Left ventricle myocardium superior (tissue), 1 donor: ENCODE measurements at regions not wholly inside any gene's neighbourhood (a gene's known extent, or its start where the extent isn't known, plus 50 kb on each side); places are given as distances from the start of the nearest gene placed in this dataset.

Experiments
- ATAC-seq: fragments of 200-7000 bp; cut with Tn5 transposase; one replicate; pipeline ENCODE4 v1.9.1; 2020; ENCODE audit warnings: mild to moderate bottlenecking, moderate library complexity
- DNase-seq: peaks from one replicate; pipeline ENCODE4 v3.0.0-alpha.2; 2020
- intact Hi-C: fragments of 100-400 bp; cut with micrococcal nuclease; formaldehyde crosslinking; loops from one replicate; pipeline ENCODE4 v1.11.0; 2022
- donor health status: DM: no; HTN: yes; CAD: no; lungs with severe emphysema.

DNA sequence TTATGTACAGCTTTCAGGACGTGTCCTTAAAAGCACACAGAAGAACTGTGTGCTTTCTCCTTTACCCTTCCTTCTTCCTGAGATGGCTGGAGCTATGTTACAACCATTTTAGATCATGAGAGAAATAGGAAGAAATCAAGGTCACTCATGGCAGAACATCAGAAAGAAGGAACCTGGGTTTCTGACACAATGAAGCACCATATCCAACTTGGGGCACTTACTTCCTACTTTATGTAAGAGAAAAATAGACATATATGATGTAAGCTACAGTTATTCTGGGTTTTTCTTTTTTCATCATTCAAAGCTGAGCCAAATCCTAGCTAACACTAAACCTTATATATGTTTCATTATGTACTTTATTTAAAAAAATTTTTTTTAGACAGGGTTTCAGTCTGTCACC lies 79.5 kb downstream of the FAM161A start:
- intact Hi-C loops: no loop called here
- ATAC-seq: no peak

DNA sequence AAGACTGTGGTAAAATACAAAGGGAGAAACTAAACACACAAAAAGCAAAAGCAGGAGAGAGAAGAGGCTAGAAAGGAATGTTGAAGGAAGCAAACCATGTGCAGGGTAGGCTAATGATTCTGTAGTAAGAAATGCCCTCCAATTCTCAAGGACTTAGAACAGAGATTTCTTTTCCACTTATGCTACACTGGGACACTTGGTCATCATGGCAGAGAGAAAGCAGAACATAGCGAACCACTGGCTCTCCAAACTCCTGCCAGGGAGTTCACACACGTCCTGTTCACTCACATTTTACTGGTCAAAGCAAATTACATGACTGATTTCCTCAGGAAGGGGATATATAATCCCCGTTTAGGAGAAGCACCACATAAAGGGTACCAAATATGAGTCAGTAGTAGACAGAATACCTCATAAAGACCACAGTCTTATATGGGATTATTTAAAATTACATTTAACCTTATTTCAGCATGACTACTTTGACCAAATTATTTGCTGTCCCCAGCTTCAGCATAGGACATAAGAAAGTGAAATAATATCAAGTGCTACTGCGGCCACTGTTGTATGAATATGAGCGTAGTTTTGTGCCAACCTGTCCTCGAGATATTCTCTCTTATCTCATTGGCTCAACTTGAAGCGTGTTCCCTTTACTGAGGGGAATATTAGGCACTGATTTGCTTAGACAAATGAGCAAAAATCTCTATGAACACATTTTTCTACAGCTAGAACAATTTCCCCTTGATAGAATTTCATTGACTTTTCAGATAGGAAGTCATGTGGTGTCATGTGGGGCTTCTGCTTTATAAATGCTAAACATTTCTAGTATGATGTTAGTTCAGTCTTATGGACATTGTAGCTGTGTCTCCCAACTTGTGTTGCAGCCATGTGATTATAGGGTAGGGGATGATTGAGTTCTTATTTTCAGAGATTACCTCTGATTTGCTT lies 81.7 kb downstream of the FAM161A start:
- DNase-seq (no peak), ATAC-seq (peak; percentile 82)
- intact Hi-C loops: no loop called here

More for the DNA sequence above, 79.5 kb downstream of the FAM161A start:
- no peak for DNase-seq

DNA sequence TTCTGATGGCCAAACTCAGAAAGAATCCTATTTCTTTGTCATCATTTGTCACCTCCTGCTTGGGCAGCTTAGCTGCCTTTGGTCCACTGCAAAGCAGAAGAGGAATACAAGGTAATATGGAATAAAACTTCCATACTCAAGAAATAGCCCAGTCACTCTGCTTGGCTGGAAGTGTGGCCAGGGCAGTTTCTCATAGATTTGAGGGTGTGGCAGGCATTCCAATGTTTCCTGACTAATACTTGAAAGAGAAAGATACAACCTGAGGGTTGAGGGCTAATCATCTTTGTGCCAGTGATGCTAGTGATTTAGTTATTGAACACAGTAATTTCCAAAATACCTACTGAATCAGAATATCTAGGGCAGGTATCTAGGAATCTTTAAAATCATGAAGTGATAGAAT lies 83.1 kb downstream of the FAM161A start:
- ATAC-seq (no peak), DNase-seq (no peak)
- intact Hi-C loops: no loop called here

DNA sequence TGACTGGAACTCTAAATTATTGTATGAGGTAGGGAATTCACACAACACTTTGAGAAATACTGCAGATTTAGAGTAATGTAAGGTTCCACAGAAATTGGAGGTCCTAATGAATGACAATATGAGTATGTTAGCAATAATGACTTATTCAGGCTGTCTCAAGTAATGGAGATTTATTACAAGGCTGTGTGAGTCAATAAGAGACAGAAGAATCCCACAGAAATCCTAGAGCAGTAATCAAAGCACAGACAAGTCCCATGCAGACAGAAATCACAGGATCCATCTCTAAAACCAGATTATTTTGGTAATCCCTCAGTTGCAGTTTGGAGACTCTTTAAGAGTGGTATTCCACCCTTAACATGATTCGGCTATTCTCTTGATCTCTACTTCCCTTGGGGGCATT lies 83.6 kb downstream of the FAM161A start:
- no peak for ATAC-seq
- intact Hi-C loops: no loop called here
- DNase-seq: no peak

- intact Hi-C loops: no loop called here
- ATAC-seq (no peak), DNase-seq (no peak)
Measured at GRCh38 chr2:61769093-61769675, 84.7 kb downstream of the FAM161A start.

- ATAC-seq: peak; percentile 99
- peak; percentile 99 for DNase-seq
- intact Hi-C loops: loop anchor here (5.0 kb wide), 1 partner anchor 227 kb away; the partner anchor contains the start of gene XPO1
Measured at GRCh38 chr2:61764035-61764800, 89.6 kb downstream of the FAM161A start.

DNA sequence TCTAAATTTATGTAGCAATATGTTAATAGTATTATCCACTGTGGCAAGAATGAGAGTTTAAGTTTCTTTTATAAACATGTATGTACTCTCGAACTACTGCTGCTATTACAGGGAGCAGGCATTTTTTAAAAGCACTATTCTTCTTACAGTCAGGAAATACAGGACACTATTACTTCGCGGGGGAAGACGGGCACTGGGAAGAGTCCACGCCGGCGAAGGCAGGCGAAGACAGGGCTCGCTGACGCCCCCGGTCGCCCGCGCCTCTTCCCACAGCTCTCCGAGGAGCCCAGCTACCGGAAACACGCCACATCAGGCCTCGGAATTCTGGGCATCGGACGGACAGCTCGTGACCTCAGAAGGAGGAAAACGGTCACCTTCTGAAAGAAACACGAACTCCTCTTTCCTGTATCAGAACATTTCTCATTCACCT lies 90.2 kb downstream of the FAM161A start:
- intact Hi-C loops: loop anchor here (5.0 kb wide), 1 partner anchor 226 kb away; the partner anchor contains the start of gene XPO1
- peak; percentile 88 for ATAC-seq
- DNase-seq: peak; percentile 86

DNA sequence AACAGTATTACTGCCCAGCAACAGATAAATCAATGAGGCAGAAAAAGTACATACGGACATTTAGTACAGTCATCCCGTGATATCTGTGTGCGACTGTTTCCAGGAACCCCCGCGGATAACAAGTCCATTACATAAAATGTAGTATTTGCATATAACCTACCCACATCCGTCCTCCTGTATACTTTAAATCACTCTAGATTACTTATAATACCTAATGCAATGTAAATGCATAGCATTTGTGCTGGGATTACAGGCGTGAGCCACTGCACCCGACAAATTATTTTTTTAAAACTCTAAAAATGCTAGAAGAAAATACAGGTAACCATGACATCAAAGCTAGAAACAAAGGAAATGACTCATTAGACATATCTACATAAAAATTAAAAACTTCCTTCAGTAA lies 91.6 kb downstream of the FAM161A start:
- ATAC-seq (no peak), DNase-seq (no peak)
- intact Hi-C loops: loop anchor here (5.0 kb wide), 1 partner anchor 225 kb away; the partner anchor contains the start of gene XPO1

DNA sequence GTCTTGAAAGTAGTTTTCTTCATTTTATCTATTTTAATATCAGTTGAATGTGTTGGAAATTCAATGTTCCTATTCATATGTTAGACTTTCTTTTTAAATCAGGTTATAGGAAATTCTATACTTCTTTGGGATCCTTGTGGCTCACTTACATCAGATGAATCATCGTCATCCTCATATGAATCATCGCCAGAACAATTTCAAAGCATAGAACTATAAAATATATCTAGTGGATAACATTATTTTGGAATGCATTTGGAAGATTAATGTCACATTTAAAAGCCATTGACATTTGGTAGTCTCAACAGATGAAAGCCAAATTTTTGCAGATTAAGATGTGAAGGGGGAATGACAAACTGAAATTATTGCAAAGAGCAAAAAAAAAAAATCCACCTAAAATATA lies 94.1 kb downstream of the FAM161A start:
- no peak for ATAC-seq
- no peak for DNase-seq
- intact Hi-C loops: loop anchor here (5.0 kb wide), 1 partner anchor 222 kb away; the partner anchor contains the start of gene XPO1

DNA sequence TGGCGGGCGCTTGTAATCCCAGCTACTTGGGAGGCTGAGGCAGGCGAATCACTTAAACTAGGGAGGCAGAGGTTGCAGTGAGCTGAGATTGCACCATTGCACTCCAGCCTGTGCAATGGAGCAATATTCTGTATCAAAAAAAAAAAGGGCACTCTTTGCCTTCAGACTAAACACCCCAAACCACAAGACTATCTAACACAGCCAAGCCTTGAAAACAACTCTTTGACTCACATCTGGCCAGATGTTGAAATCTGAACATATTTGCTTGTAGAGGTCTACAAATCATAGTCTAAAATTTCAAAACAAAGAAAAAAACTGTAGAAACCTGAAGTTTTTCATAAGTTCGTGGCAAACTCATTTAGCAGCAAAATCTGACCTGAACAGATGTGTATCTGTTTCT lies 94.9 kb downstream of the FAM161A start:
- ATAC-seq: no peak
- intact Hi-C loops: no loop called here
- no peak for DNase-seq

GRCh38 chr2:61758159-61758558 lies 95.7 kb downstream of the FAM161A start:
- DNase-seq: no peak
- ATAC-seq: no peak
- intact Hi-C loops: no loop called here

GRCh38 chr2:61753512-61753911 lies 100.3 kb downstream of the FAM161A start:
- intact Hi-C loops: no loop called here
- ATAC-seq (no peak), DNase-seq (no peak)

GRCh38 chr2:61750624-61751023 lies 103.2 kb downstream of the FAM161A start:
- intact Hi-C loops: no loop called here
- DNase-seq (no peak), ATAC-seq (peak; percentile 52)

DNA sequence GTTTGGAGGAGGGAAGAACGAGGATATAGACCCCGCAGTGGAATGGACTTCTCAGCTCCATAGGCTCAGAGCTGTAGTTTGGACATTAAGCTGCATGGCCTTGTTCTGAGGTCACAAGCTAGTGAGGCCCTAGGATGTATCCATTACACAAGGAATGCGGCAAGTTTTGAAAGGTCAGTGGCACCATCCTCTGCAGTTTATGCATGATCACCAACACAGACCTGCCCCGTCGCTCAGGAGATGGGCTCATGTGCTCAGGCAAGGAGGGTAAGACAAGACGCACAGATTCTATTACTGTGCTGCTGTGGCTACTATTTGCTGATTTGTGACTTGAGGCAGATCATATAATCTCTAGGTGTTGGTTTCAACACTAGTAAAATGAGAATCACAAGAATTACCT lies 110.9 kb downstream of the FAM161A start:
- intact Hi-C loops: no loop called here
- DNase-seq: no peak
- ATAC-seq: no peak

DNA sequence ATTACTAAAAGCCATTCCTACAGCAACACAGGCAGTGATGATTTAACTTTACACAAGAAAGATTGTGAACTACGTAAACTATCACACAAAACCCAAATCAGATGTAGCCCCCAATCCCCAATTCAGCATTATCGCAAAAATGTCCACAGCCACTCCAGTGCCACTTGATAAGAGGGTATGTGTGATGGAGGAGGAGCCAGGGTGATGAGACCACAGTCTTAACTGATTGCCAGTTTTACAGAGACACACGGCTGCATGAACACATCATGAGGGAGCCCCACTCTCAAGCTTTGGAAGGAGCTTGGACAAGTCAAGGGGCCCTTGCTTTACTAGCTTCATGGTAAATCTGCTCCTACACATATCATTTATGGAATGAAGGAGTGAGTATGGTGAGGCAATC lies 116.0 kb downstream of the FAM161A start:
- intact Hi-C loops: no loop called here
- ATAC-seq (no peak), DNase-seq (no peak)

GRCh38 chr2:61736953-61737352 lies 116.9 kb downstream of the FAM161A start:
- DNase-seq (no peak), ATAC-seq (no peak)
- intact Hi-C loops: no loop called here

- DNase-seq: no peak
Measured at GRCh38 chr2:61733563-61733962, 120.3 kb downstream of the FAM161A start.

DNA sequence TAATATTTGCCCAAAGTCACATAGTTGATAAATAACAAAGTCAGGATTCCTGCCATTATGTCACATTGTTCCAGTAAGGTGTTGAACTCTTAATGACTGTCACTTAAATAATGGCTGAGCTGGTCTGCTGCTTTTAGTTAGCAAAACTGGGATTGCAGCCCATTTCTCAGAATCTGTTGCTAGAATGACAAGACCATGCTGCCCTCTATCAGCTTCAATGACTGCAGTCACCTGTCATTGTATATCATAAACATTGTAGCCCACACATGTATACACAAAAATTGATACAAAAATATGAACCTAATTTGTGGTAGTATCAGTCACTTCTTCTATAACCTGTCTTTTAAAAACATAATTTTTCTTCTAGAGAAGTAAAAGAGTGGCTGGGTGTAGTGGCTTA lies 121.1 kb downstream of the FAM161A start:
- no peak for ATAC-seq

More at GRCh38 chr2:61733563-61733962, 120.3 kb downstream of the FAM161A start:
- ATAC-seq: no peak
- intact Hi-C loops: no loop called here

DNA sequence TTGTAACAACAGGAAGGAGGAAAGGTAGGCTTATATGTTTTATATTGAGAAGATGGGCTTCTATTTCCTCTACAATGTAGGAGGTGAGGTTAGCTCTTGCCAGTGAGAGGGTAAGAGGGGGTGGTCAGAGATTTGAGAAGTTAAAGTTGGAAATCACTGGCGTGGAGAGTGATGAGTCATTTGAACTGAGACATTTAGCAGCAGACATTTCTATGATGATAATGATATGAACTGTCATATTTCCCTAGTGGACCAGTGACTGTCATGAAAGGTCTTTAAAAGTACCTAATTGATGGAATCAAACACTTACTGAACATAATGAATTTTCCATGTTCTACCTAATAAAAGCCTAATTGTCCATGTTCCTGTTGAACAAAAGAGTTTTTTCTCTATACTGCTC lies 126.1 kb downstream of the FAM161A start:
- ATAC-seq (no peak), DNase-seq (no peak)
- intact Hi-C loops: no loop called here

More for the DNA sequence above, 121.1 kb downstream of the FAM161A start:
- DNase-seq: no peak
- intact Hi-C loops: no loop called here
